ENCODE measurements at regions not wholly inside any gene's neighbourhood (a gene's known extent, or its start where the extent isn't known, plus 50 kb on each side); places are given as distances from the start of the nearest gene placed in this dataset.

DNA sequence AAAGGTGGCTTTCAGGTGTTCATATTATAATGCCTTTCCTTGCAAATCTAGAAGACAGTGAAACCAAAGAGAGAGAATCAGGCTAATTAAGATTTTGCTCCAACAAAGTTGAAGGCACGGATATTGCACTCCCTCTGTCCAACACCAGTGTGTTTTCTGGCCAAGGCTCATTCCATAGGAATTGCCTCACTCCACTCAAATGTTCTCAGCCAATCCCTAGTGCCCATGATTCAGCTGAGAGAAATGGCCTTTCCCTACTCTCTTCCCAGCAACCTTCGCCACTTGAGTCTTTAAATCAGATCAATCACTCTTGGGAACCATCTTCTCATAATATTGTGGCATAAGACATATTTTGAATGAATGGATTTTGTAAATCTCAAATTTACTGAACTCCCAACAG is 768.2 kb upstream of the ACVR2A start:
- no peaks in the 10 kb centered on the region for H3K9me2 ChIP-seq (ENCODE audit: insufficient read depth)
- H3K4me3 ChIP-seq: no peak overlapping the region
- H3F3A ChIP-seq (replicated peaks; ENCODE audit: low read depth): no peaks in the 10 kb centered on the region
- no peaks in the 10 kb centered on the region for H4K20me1 ChIP-seq (replicated peaks; ENCODE audit: insufficient read depth)
- H2AFZ ChIP-seq: no peak overlapping the region
- TF ChIP-seq, protein P1, sequence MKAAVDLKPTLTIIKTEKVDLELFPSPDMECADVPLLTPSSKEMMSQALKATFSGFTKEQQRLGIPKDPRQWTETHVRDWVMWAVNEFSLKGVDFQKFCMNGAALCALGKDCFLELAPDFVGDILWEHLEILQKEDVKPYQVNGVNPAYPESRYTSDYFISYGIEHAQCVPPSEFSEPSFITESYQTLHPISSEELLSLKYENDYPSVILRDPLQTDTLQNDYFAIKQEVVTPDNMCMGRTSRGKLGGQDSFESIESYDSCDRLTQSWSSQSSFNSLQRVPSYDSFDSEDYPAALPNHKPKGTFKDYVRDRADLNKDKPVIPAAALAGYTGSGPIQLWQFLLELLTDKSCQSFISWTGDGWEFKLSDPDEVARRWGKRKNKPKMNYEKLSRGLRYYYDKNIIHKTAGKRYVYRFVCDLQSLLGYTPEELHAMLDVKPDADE (IDR thresholded peaks at IDR 0.05): no peak
- TF ChIP-seq STAT1 (IDR thresholded peaks at IDR 0.05; ENCODE audit: unreplicated experiment) (no peak), EZH2 (IDR thresholded peaks at IDR 0.05; ENCODE audit: low read depth, unreplicated experiment) (no peak)
- Mint-ChIP-seq H3K9me3 (no peaks in the 10 kb centered on the region), H3K27me3 (ENCODE audit: insufficient read depth, low read depth, poor library complexity) (no peaks in the 10 kb centered on the region), H3K4me1 (no peaks in the 10 kb centered on the region), H3K27ac (no peak overlapping the region), H3K4me3 (no peak overlapping the region), H3K36me3 (ENCODE audit: low read depth) (no peaks in the 10 kb centered on the region)
- ATAC-seq: no peak
- no peaks in the 10 kb centered on the region for H3K79me2 ChIP-seq (replicated peaks; ENCODE audit: insufficient read depth)
- no peaks in the 10 kb centered on the region for H3K4me1 ChIP-seq (ENCODE audit: insufficient read depth)
- no peak for DNase-seq (ENCODE audit: low spot score)
- H3K4me2 ChIP-seq: no peak overlapping the region
- no peaks in the 10 kb centered on the region for H3K27me3 ChIP-seq (ENCODE audit: insufficient read depth)
- no peaks in the 10 kb centered on the region for H3K36me3 ChIP-seq (ENCODE audit: insufficient read depth)
- no peak overlapping the region for H3K27ac ChIP-seq (ENCODE audit: low read depth)

DNA sequence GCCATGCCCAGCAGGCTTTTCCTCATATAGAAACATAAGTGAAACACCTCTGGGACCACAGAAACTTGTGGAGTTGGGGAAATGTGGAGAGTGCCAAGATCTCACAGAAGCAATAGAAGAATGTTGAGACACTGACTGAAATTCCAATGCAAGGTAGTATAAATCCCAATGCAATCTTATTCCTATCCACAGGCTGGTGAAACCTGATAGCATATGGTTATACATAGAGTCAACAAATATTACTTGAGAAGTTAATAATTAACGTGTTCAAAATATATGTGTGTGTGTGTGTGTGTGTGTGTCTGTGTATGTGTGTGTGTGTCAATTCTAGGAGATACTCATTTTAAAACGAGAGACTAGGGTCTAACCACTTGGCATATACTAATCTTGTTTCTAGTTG is 776.8 kb upstream of the ACVR2A start:
- no peak for DNase-seq (ENCODE audit: low spot score)
- no peaks in the 10 kb centered on the region for H3K79me2 ChIP-seq (replicated peaks; ENCODE audit: insufficient read depth)
- no peak for ATAC-seq
- H3F3A ChIP-seq (replicated peaks; ENCODE audit: low read depth): no peaks in the 10 kb centered on the region
- Mint-ChIP-seq H3K4me3 (no peak overlapping the region), H3K4me1 (no peaks in the 10 kb centered on the region), H3K27ac (no peak overlapping the region), H3K27me3 (ENCODE audit: insufficient read depth, low read depth, poor library complexity) (no peaks in the 10 kb centered on the region), H3K36me3 (ENCODE audit: low read depth) (peaks cover 8% of the 10 kb centered on the region; the same call in 1 of the 3 replicates), H3K9me3 (peaks cover 14% of the 10 kb centered on the region; the same call in 2 of the 3 replicates)
- H3K27ac ChIP-seq (ENCODE audit: low read depth): no peak overlapping the region
- H3K9me2 ChIP-seq (ENCODE audit: insufficient read depth): 0 out of 2 replicates have a peak, but pooled peaks cover 14% of the 10 kb centered on the region
- H3K4me2 ChIP-seq: no peak overlapping the region
- H2AFZ ChIP-seq: no peak overlapping the region
- no peak overlapping the region for H3K4me3 ChIP-seq
- no peaks in the 10 kb centered on the region for H4K20me1 ChIP-seq (replicated peaks; ENCODE audit: insufficient read depth)
- H3K4me1 ChIP-seq (ENCODE audit: insufficient read depth): no peaks in the 10 kb centered on the region
- no peaks in the 10 kb centered on the region for H3K27me3 ChIP-seq (ENCODE audit: insufficient read depth)
- no peaks in the 10 kb centered on the region for H3K36me3 ChIP-seq (ENCODE audit: insufficient read depth)
- TF ChIP-seq ZNF331 (CRISPR knock-in tag; IDR thresholded peaks at IDR 0.05; ENCODE audit: low read depth): no peak
- TF ChIP-seq, protein P2, sequence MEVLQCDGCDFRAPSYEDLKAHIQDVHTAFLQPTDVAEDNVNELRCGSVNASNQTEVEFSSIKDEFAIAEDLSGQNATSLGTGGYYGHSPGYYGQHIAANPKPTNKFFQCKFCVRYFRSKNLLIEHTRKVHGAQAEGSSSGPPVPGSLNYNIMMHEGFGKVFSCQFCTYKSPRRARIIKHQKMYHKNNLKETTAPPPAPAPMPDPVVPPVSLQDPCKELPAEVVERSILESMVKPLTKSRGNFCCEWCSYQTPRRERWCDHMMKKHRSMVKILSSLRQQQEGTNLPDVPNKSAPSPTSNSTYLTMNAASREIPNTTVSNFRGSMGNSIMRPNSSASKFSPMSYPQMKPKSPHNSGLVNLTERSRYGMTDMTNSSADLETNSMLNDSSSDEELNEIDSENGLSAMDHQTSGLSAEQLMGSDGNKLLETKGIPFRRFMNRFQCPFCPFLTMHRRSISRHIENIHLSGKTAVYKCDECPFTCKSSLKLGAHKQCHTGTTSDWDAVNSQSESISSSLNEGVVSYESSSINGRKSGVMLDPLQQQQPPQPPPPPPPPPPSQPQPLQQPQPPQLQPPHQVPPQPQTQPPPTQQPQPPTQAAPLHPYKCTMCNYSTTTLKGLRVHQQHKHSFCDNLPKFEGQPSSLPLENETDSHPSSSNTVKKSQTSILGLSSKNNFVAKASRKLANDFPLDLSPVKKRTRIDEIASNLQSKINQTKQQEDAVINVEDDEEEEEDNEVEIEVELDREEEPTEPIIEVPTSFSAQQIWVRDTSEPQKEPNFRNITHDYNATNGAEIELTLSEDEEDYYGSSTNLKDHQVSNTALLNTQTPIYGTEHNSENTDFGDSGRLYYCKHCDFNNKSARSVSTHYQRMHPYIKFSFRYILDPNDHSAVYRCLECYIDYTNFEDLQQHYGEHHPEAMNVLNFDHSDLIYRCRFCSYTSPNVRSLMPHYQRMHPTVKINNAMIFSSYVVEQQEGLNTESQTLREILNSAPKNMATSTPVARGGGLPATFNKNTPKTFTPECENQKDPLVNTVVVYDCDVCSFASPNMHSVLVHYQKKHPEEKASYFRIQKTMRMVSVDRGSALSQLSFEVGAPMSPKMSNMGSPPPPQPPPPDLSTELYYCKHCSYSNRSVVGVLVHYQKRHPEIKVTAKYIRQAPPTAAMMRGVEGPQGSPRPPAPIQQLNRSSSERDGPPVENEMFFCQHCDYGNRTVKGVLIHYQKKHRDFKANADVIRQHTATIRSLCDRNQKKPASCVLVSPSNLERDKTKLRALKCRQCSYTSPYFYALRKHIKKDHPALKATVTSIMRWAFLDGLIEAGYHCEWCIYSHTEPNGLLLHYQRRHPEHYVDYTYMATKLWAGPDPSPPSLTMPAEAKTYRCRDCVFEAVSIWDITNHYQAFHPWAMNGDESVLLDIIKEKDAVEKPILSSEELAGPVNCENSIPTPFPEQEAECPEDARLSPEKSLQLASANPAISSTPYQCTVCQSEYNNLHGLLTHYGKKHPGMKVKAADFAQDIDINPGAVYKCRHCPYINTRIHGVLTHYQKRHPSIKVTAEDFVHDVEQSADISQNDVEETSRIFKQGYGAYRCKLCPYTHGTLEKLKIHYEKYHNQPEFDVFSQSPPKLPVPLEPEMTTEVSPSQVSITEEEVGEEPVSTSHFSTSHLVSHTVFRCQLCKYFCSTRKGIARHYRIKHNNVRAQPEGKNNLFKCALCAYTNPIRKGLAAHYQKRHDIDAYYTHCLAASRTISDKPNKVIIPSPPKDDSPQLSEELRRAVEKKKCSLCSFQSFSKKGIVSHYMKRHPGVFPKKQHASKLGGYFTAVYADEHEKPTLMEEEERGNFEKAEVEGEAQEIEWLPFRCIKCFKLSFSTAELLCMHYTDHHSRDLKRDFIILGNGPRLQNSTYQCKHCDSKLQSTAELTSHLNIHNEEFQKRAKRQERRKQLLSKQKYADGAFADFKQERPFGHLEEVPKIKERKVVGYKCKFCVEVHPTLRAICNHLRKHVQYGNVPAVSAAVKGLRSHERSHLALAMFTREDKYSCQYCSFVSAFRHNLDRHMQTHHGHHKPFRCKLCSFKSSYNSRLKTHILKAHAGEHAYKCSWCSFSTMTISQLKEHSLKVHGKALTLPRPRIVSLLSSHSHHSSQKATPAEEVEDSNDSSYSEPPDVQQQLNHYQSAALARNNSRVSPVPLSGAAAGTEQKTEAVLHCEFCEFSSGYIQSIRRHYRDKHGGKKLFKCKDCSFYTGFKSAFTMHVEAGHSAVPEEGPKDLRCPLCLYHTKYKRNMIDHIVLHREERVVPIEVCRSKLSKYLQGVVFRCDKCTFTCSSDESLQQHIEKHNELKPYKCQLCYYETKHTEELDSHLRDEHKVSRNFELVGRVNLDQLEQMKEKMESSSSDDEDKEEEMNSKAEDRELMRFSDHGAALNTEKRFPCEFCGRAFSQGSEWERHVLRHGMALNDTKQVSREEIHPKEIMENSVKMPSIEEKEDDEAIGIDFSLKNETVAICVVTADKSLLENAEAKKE (CRISPR knock-in tag; IDR thresholded peaks at IDR 0.05): no peak
- no peak for TF ChIP-seq EZH2phosphoT487 (IDR thresholded peaks at IDR 0.05; ENCODE audit: unreplicated experiment)
- TF ChIP-seq, protein P1 (IDR thresholded peaks at IDR 0.05): no peak
- TF ChIP-seq ZNF114 (CRISPR knock-in tag; IDR thresholded peaks at IDR 0.05): no peak
- TF ChIP-seq, protein P3, sequence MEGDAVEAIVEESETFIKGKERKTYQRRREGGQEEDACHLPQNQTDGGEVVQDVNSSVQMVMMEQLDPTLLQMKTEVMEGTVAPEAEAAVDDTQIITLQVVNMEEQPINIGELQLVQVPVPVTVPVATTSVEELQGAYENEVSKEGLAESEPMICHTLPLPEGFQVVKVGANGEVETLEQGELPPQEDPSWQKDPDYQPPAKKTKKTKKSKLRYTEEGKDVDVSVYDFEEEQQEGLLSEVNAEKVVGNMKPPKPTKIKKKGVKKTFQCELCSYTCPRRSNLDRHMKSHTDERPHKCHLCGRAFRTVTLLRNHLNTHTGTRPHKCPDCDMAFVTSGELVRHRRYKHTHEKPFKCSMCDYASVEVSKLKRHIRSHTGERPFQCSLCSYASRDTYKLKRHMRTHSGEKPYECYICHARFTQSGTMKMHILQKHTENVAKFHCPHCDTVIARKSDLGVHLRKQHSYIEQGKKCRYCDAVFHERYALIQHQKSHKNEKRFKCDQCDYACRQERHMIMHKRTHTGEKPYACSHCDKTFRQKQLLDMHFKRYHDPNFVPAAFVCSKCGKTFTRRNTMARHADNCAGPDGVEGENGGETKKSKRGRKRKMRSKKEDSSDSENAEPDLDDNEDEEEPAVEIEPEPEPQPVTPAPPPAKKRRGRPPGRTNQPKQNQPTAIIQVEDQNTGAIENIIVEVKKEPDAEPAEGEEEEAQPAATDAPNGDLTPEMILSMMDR (conservative IDR thresholded peaks at IDR 0.05; ENCODE audit: low read depth in 2 of 2): no peak
- TF ChIP-seq NANOG (IDR thresholded peaks at IDR 0.05; ENCODE audit: borderline replicate concordance): no peak
- no peak for TF ChIP-seq EZH2 (IDR thresholded peaks at IDR 0.05; ENCODE audit: low read depth, unreplicated experiment)

Measured in GM23338 (cell line).